K562 (cell line): ENCODE measurements at regions not wholly inside any gene's neighbourhood (a gene's known extent, or its start where the extent isn't known, plus 50 kb on each side); places are given as distances from the start of the nearest gene placed in this dataset.

ENCODE experiments used
- ATAC-seq: fragments of 200-7000 bp; cut with Tn5 transposase; 3 replicates; pipeline ENCODE4 v1.9.1; 2020; ENCODE audit warnings: moderate library complexity
- BruUV-seq: library from RNA; stranded (reverse); fragments of 400-500 nt; replicated peaks from 2 replicates; lab custom pipeline; 2021; lab: Mats Ljungman, UMichigan
- CTCF ChIA-PET: fragments of 300-600 bp; formaldehyde crosslinking; extraction: SDS; loops from one replicate; lab custom pipeline; 2021; ENCODE audit warnings: low intra/inter-chr PET ratio; lab: Yijun Ruan, JAX
- POLR2A ChIA-PET: fragments of 300-600, 350-650 bp; sonication (Branson Sonifier 250); formaldehyde crosslinking; extraction: SDS; loops from one replicate; lab custom pipeline; 2021; ENCODE audit warnings: antibody characterized with exemption, inconsistent platforms; lab: Yijun Ruan, JAX
- DNase-seq, 4 experiments: peaks; one replicate each; pipeline versions ENCODE4 v3.0.0 to v3.0.0-alpha.2; 2011 to 2018; ENCODE audit warnings: low spot score in 3 of 4, mixed read lengths in 3 of 4; ENCODE audit errors: extremely low read depth in 1 of 4
- FAIRE-seq: peaks from 2 replicates; lab custom pipeline; 2011; peaks lifted over from hg19 to GRCh38; lab: Jason Lieb, UNC
- H2AFZ ChIP-seq: 2 replicates; pipeline ENCODE4 v1.6.0; 2011; ENCODE audit warnings: low read depth, low read length, control low read depth, inconsistent platforms
- H3K27ac ChIP-seq: fragments of 200-600 bp; 3 replicates; pipeline ENCODE4 v1.8.0; 2011; ENCODE audit warnings: low read depth, mild to moderate bottlenecking, control low read depth, inconsistent platforms, low read length, moderate library complexity, mixed read lengths; ENCODE audit errors: extremely low read depth
- H3K27me3 ChIP-seq, 2 experiments: fragments of 300-600 bp in 1 of 2; 2 replicates in 1 of 2; 3 replicates in 1 of 2; pipeline versions ENCODE4 v1.6.0 to v1.8.0; 2011; ENCODE audit warnings: inconsistent platforms in 2 of 2, low read length in 2 of 2, mild to moderate bottlenecking in 1 of 2, mixed read lengths in 1 of 2, moderate library complexity in 1 of 2; ENCODE audit not compliant: control insufficient read depth in 2 of 2, insufficient read depth in 2 of 2
- H3K36me3 ChIP-seq: fragments of 300-600 bp; 3 replicates; pipeline ENCODE4 v1.8.0; 2011; ENCODE audit warnings: mild to moderate bottlenecking, low read length, inconsistent platforms; ENCODE audit not compliant: control insufficient read depth, insufficient read depth
- H3K4me1 ChIP-seq, 2 experiments: fragments of 200-600 bp in 1 of 2; replicated peaks in 1 of 2; 2 replicates in 1 of 2; 3 replicates in 1 of 2; pipeline versions ENCODE4 v1.5.1 to v1.8.0; 2011; ENCODE audit warnings: inconsistent platforms in 2 of 2, low read length in 2 of 2, mild to moderate bottlenecking in 1 of 2, mixed read lengths in 1 of 2, moderate library complexity in 1 of 2; ENCODE audit not compliant: control insufficient read depth in 2 of 2, insufficient read depth in 2 of 2
- H3K4me2 ChIP-seq: 2 replicates; pipeline ENCODE4 v1.6.1; 2011; ENCODE audit warnings: low read length, control low read depth, inconsistent platforms, mixed read lengths; ENCODE audit not compliant: insufficient read depth
- H3K4me3 ChIP-seq: fragments of 200-600 bp; sonication (generic), shearing (Covaris generic); 2 replicates; pipeline ENCODE4 v1.5.1; 2016; ENCODE audit warnings: control low read depth, inconsistent platforms
- H3K79me2 ChIP-seq: fragments of 200-600 bp; 3 replicates; pipeline ENCODE4 v1.8.0; 2011; ENCODE audit warnings: low read length, inconsistent platforms; ENCODE audit not compliant: control insufficient read depth, insufficient read depth
- H3K9ac ChIP-seq, 2 experiments: 2 replicates each; pipeline versions ENCODE4 v1.6.0 to v1.6.1; 2011; ENCODE audit warnings: low read depth in 2 of 2, low read length in 2 of 2, control low read depth in 1 of 2, inconsistent platforms in 1 of 2, mild to moderate bottlenecking in 1 of 2, mixed read lengths in 1 of 2; ENCODE audit not compliant: insufficient read depth in 1 of 2
- H3K9me1 ChIP-seq: one replicate; pipeline ENCODE4 v1.6.0; 2011; ENCODE audit warnings: inconsistent platforms, mild to moderate bottlenecking, low read length, moderate library complexity; ENCODE audit not compliant: control insufficient read depth, insufficient read depth
- H3K9me3 ChIP-seq: replicated peaks from 2 replicates; pipeline ENCODE4 v1.5.1; 2011; ENCODE audit warnings: low read depth, low read length, inconsistent platforms; ENCODE audit not compliant: control insufficient read depth, insufficient read depth
- H4K20me1 ChIP-seq: replicated peaks from 2 replicates; pipeline ENCODE4 v1.6.1; 2011; ENCODE audit warnings: low read length, inconsistent platforms, mixed read lengths; ENCODE audit not compliant: control insufficient read depth, insufficient read depth
- LARP7 ChIP-seq: fragments of 450-650 bp; IDR thresholded peaks from 2 replicates; pipeline ENCODE4 v1.6.1; 2016
- RFX7 ChIP-seq: fragments of 250-450 bp; sonication (Bioruptor Pico); IDR thresholded peaks from 2 replicates; pipeline ENCODE4 v1.5.1; 2021; ENCODE audit warnings: mild to moderate bottlenecking
- ZC3H11A ChIP-seq: IDR thresholded peaks from 2 replicates; pipeline ENCODE4 v1.6.1; 2012; ENCODE audit warnings: low read depth, low read length, improper control_type of control experiment
- WGBS: fragments of 100-300 bp; shearing (Covaris generic); methylation state at CpG from one replicate; pipeline ENCODE4 v1.1.6; 2016; ENCODE audit warnings: low coverage, mixed read lengths; ENCODE audit not compliant: insufficient coverage; ENCODE audit errors: missing lambda C conversion rate; 5-methylcytosine and 5-hydroxymethylcytosine counted together
- in situ Hi-C: fragments of 300-500 bp; cut with MboI; formaldehyde crosslinking; loops from 4 replicates; pipeline ENCODE4 v1.15.0; 2018; ENCODE audit warnings: inconsistent platforms, mixed read lengths
- intact Hi-C: fragments of 100-400 bp; cut with micrococcal nuclease; formaldehyde crosslinking; loops from 2 replicates; pipeline ENCODE4 v1.14.2; 2022
- TF ChIP-seq, protein P1 (sequence below): sonication (generic); formaldehyde crosslinking; IDR thresholded peaks from 2 replicates; pipeline ENCODE4 v1.9.0; 2022; ENCODE audit warnings: mild to moderate bottlenecking, missing genetic modification reagents
- TF ChIP-seq, protein P2 (sequence below): sonication (generic); formaldehyde crosslinking; IDR thresholded peaks from 2 replicates; pipeline ENCODE4 v1.8.0; 2022; ENCODE audit warnings: missing genetic modification reagents, mild to moderate bottlenecking, moderate library complexity, borderline replicate concordance

DNA sequence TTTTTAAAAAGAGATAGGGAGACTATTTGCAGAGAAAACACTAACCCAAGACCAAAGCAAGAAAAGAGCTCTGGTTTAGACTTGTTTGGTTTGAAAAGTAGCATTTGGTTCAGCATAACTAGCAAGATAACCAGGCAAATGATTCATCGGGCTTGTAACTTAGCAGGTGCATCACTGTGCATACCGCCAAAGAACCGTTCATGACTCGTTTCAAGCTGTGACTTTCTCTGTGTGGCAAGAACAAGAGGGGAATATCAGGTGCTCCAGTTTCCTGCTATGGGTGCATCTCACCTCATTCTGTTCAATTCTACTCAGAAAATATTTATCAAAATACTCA lies 244.9 kb downstream of the ETAA1 start (continued):
- TF ChIP-seq, protein P1, sequence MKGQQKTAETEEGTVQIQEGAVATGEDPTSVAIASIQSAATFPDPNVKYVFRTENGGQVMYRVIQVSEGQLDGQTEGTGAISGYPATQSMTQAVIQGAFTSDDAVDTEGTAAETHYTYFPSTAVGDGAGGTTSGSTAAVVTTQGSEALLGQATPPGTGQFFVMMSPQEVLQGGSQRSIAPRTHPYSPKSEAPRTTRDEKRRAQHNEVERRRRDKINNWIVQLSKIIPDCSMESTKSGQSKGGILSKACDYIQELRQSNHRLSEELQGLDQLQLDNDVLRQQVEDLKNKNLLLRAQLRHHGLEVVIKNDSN (CRISPR knock-in tag) = no peak
- TF ChIP-seq RFX7 (CRISPR knock-in tag) (no peak), LARP7 (no peak)
- TF ChIP-seq, all 486 proteins: peak for 0

DNA sequence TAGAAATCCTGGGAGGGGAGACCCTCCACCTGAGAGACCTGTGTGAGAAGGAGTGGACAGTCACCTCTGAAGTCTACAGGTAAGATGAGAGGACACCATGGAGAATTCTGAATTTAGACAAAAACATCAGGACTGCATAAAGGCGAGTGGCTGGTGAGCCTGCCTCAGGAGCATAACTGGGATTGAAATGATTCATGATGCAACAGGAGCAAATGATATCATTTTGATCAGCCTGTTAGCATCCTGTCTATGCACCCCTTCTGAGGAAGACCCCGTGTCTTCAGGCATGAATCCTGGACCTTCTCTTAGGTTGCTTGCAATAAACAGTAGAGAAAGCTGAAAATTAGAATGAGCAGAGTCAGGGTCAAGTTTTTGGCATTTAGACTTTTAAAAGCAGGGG lies 245.8 kb downstream of the ETAA1 start:
- H2AFZ ChIP-seq = no peak overlapping the region
- no peaks in the 10 kb centered on the region for H4K20me1 ChIP-seq
- no peaks in the 10 kb centered on the region for H3K36me3 ChIP-seq
- H3K9me3 ChIP-seq = no peaks in the 10 kb centered on the region
- no peak overlapping the region for H3K4me3 ChIP-seq
- no peak for ATAC-seq
- H3K4me2 ChIP-seq = no peak overlapping the region
- H3K79me2 ChIP-seq = no peaks in the 10 kb centered on the region
- BruUV-seq = no TSS peak
- DNase-seq = no peak
- no peak for FAIRE-seq
- CTCF ChIA-PET = no interaction called here
- POLR2A ChIA-PET = no interaction called here
- 0% methylated on average over 2 of the region's 2 CpGs for WGBS
- in situ Hi-C loops = no loop called here
- TF ChIP-seq, protein P2, sequence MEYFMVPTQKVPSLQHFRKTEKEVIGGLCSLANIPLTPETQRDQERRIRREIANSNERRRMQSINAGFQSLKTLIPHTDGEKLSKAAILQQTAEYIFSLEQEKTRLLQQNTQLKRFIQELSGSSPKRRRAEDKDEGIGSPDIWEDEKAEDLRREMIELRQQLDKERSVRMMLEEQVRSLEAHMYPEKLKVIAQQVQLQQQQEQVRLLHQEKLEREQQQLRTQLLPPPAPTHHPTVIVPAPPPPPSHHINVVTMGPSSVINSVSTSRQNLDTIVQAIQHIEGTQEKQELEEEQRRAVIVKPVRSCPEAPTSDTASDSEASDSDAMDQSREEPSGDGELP = no peak
- no peak for TF ChIP-seq ZC3H11A
- H3K4me1 ChIP-seq = no peaks in the 10 kb centered on the region
- H3K9ac ChIP-seq = no peak overlapping the region
- no peaks in the 10 kb centered on the region for H3K27me3 ChIP-seq
- H3K27ac ChIP-seq = no peak overlapping the region
- H3K9me1 ChIP-seq = no peaks in the 10 kb centered on the region
- intact Hi-C loops = no loop called here
